K562 (cell line): ENCODE measurements at regions not wholly inside any gene's neighbourhood (a gene's known extent, or its start where the extent isn't known, plus 50 kb on each side); places are given as distances from the start of the nearest gene placed in this dataset.

Experiments
- ATAC-seq: fragments of 200-7000 bp; cut with Tn5 transposase; 3 replicates; pipeline ENCODE4 v1.9.1; 2020; ENCODE audit warnings: moderate library complexity
- BruUV-seq: library from RNA; stranded (reverse); fragments of 400-500 nt; replicated peaks from 2 replicates; lab custom pipeline; 2021; lab: Mats Ljungman, UMichigan
- CTCF ChIA-PET: fragments of 300-600 bp; formaldehyde crosslinking; extraction: SDS; loops from one replicate; lab custom pipeline; 2021; ENCODE audit warnings: low intra/inter-chr PET ratio; lab: Yijun Ruan, JAX
- POLR2A ChIA-PET: fragments of 300-600, 350-650 bp; sonication (Branson Sonifier 250); formaldehyde crosslinking; extraction: SDS; loops from one replicate; lab custom pipeline; 2021; ENCODE audit warnings: antibody characterized with exemption, inconsistent platforms; lab: Yijun Ruan, JAX
- DNase-seq, 4 experiments: peaks; one replicate each; pipeline versions ENCODE4 v3.0.0 to v3.0.0-alpha.2; 2011 to 2018; ENCODE audit warnings: low spot score in 3 of 4, mixed read lengths in 3 of 4; ENCODE audit errors: extremely low read depth in 1 of 4
- FAIRE-seq: peaks from 2 replicates; lab custom pipeline; 2011; peaks lifted over from hg19 to GRCh38; lab: Jason Lieb, UNC
- H2AFZ ChIP-seq: 2 replicates; pipeline ENCODE4 v1.6.0; 2011; ENCODE audit warnings: low read depth, low read length, control low read depth, inconsistent platforms
- H3K27ac ChIP-seq: fragments of 200-600 bp; 3 replicates; pipeline ENCODE4 v1.8.0; 2011; ENCODE audit warnings: low read depth, mild to moderate bottlenecking, control low read depth, inconsistent platforms, low read length, moderate library complexity, mixed read lengths; ENCODE audit errors: extremely low read depth
- H3K27me3 ChIP-seq, 2 experiments: fragments of 300-600 bp in 1 of 2; 2 replicates in 1 of 2; 3 replicates in 1 of 2; pipeline versions ENCODE4 v1.6.0 to v1.8.0; 2011; ENCODE audit warnings: inconsistent platforms in 2 of 2, low read length in 2 of 2, mild to moderate bottlenecking in 1 of 2, mixed read lengths in 1 of 2, moderate library complexity in 1 of 2; ENCODE audit not compliant: control insufficient read depth in 2 of 2, insufficient read depth in 2 of 2
- H3K36me3 ChIP-seq: fragments of 300-600 bp; 3 replicates; pipeline ENCODE4 v1.8.0; 2011; ENCODE audit warnings: mild to moderate bottlenecking, low read length, inconsistent platforms; ENCODE audit not compliant: control insufficient read depth, insufficient read depth
- H3K4me1 ChIP-seq, 2 experiments: fragments of 200-600 bp in 1 of 2; replicated peaks in 1 of 2; 2 replicates in 1 of 2; 3 replicates in 1 of 2; pipeline versions ENCODE4 v1.5.1 to v1.8.0; 2011; ENCODE audit warnings: inconsistent platforms in 2 of 2, low read length in 2 of 2, mild to moderate bottlenecking in 1 of 2, mixed read lengths in 1 of 2, moderate library complexity in 1 of 2; ENCODE audit not compliant: control insufficient read depth in 2 of 2, insufficient read depth in 2 of 2
- H3K4me2 ChIP-seq: 2 replicates; pipeline ENCODE4 v1.6.1; 2011; ENCODE audit warnings: low read length, control low read depth, inconsistent platforms, mixed read lengths; ENCODE audit not compliant: insufficient read depth
- H3K4me3 ChIP-seq: fragments of 200-600 bp; sonication (generic), shearing (Covaris generic); 2 replicates; pipeline ENCODE4 v1.5.1; 2016; ENCODE audit warnings: control low read depth, inconsistent platforms
- H3K79me2 ChIP-seq: fragments of 200-600 bp; 3 replicates; pipeline ENCODE4 v1.8.0; 2011; ENCODE audit warnings: low read length, inconsistent platforms; ENCODE audit not compliant: control insufficient read depth, insufficient read depth
- H3K9ac ChIP-seq, 2 experiments: 2 replicates each; pipeline versions ENCODE4 v1.6.0 to v1.6.1; 2011; ENCODE audit warnings: low read depth in 2 of 2, low read length in 2 of 2, control low read depth in 1 of 2, inconsistent platforms in 1 of 2, mild to moderate bottlenecking in 1 of 2, mixed read lengths in 1 of 2; ENCODE audit not compliant: insufficient read depth in 1 of 2
- H3K9me1 ChIP-seq: one replicate; pipeline ENCODE4 v1.6.0; 2011; ENCODE audit warnings: inconsistent platforms, mild to moderate bottlenecking, low read length, moderate library complexity; ENCODE audit not compliant: control insufficient read depth, insufficient read depth
- H3K9me3 ChIP-seq: replicated peaks from 2 replicates; pipeline ENCODE4 v1.5.1; 2011; ENCODE audit warnings: low read depth, low read length, inconsistent platforms; ENCODE audit not compliant: control insufficient read depth, insufficient read depth
- H4K20me1 ChIP-seq: replicated peaks from 2 replicates; pipeline ENCODE4 v1.6.1; 2011; ENCODE audit warnings: low read length, inconsistent platforms, mixed read lengths; ENCODE audit not compliant: control insufficient read depth, insufficient read depth
- BCL6 ChIP-seq: fragments of 250-450 bp; sonication (Bioruptor Pico); IDR thresholded peaks from 2 replicates; pipeline ENCODE4 v1.4.0; 2020
- CBFA2T2 ChIP-seq: fragments of 450-650 bp; conservative IDR thresholded peaks from 2 replicates; pipeline ENCODE4 v1.6.1; 2017; ENCODE audit warnings: mild to moderate bottlenecking
- CBFB ChIP-seq: sonication (generic); formaldehyde crosslinking; IDR thresholded peaks from 2 replicates; pipeline ENCODE4 v1.4.0; 2020; ENCODE audit warnings: mild to moderate bottlenecking, missing genetic modification reagents
- CSDE1 ChIP-seq, 2 experiments: fragments of 450-650 bp; IDR thresholded peaks; 2 replicates each; pipeline ENCODE4 v1.6.1; 2016; ENCODE audit warnings: mild to moderate bottlenecking in 1 of 2
- ESRRB ChIP-seq: fragments of 250-450 bp; sonication (Bioruptor Pico); IDR thresholded peaks from 2 replicates; pipeline ENCODE4 v1.5.0; 2020; ENCODE audit warnings: mild to moderate bottlenecking, moderate library complexity, borderline replicate concordance
- MBD2 ChIP-seq: sonication (generic); IDR thresholded peaks from 2 replicates; pipeline ENCODE4 v1.6.1; 2016; ENCODE audit warnings: low read depth, borderline replicate concordance
- ZNF12 ChIP-seq: sonication (generic); formaldehyde crosslinking; IDR thresholded peaks from 2 replicates; pipeline ENCODE4 v1.4.0; 2020; ENCODE audit warnings: mild to moderate bottlenecking, missing genetic modification reagents
- ZNF143 ChIP-seq: sonication (generic); formaldehyde crosslinking; IDR thresholded peaks from 2 replicates; pipeline ENCODE4 v1.9.0; 2022; ENCODE audit warnings: mild to moderate bottlenecking, missing genetic modification reagents
- ZNF445 ChIP-seq: fragments of 250-450 bp; sonication (Bioruptor Pico); IDR thresholded peaks from 2 replicates; pipeline ENCODE4 v1.4.0; 2020; ENCODE audit warnings: low read depth, mild to moderate bottlenecking, moderate library complexity
- ZNF586 ChIP-seq: fragments of 450-650 bp; formaldehyde crosslinking; conservative IDR thresholded peaks from 2 replicates; pipeline ENCODE4 v1.4.0; 2020; ENCODE audit warnings: mild to moderate bottlenecking, moderate library complexity
- ZNF699 ChIP-seq: fragments of 250-450 bp; sonication (Bioruptor Pico); IDR thresholded peaks from 2 replicates; pipeline ENCODE4 v1.8.0; 2021; ENCODE audit warnings: mild to moderate bottlenecking, moderate library complexity; ENCODE audit not compliant: insufficient replicate concordance
- WGBS: fragments of 100-300 bp; shearing (Covaris generic); methylation state at CpG from one replicate; pipeline ENCODE4 v1.1.6; 2016; ENCODE audit warnings: low coverage, mixed read lengths; ENCODE audit not compliant: insufficient coverage; ENCODE audit errors: missing lambda C conversion rate; 5-methylcytosine and 5-hydroxymethylcytosine counted together
- in situ Hi-C: fragments of 300-500 bp; cut with MboI; formaldehyde crosslinking; loops from 4 replicates; pipeline ENCODE4 v1.15.0; 2018; ENCODE audit warnings: inconsistent platforms, mixed read lengths
- intact Hi-C: fragments of 100-400 bp; cut with micrococcal nuclease; formaldehyde crosslinking; loops from 2 replicates; pipeline ENCODE4 v1.14.2; 2022
- TF ChIP-seq, protein P1 (sequence below): sonication (generic); formaldehyde crosslinking; IDR thresholded peaks from 2 replicates; pipeline ENCODE4 v1.9.0; 2022; ENCODE audit warnings: mild to moderate bottlenecking, missing genetic modification reagents
- TF ChIP-seq, protein P2 (sequence below), 2 experiments: fragments of 450-650 bp; formaldehyde crosslinking in 1 of 2; IDR thresholded peaks; 2 replicates each; pipeline versions ENCODE4 v1.4.0 to v1.6.1; 2014 to 2020; ENCODE audit warnings: mild to moderate bottlenecking in 2 of 2, borderline replicate concordance in 1 of 2, low read depth in 1 of 2

DNA sequence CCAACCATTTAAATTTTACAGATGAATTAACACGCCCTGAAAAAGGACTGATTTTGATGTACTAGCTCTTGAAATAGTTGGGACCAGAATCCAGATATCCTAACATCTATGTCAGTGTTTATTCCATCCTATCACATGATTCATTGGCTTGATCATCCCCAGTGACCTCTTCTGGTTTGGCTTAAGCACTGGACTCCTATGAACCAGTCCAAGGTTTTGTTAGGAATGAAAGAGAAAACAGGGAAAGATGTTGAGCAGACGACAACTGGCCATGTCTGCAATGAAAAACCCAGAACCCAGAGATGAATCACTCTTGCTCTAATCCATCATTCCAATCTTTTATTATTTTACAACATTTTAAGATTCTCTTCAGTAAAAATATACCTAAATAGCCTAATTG lies 1080.9 kb downstream of the SORCS1 start:
- H3K4me3 ChIP-seq: no peak overlapping the region
- H3K79me2 ChIP-seq: no peaks in the 10 kb centered on the region
- DNase-seq (no peak), FAIRE-seq (no peak), ATAC-seq (no peak)
- no peaks in the 10 kb centered on the region for H3K9me1 ChIP-seq
- no peak overlapping the region for H3K9ac ChIP-seq
- no peaks in the 10 kb centered on the region for H3K9me3 ChIP-seq
- H3K27me3 ChIP-seq: no peaks in the 10 kb centered on the region
- no peak overlapping the region for H3K27ac ChIP-seq
- in situ Hi-C loops (no loop called here), intact Hi-C loops (no loop called here)
- no peaks in the 10 kb centered on the region for H3K4me1 ChIP-seq
- 4% methylated on average over 2 of the region's 2 CpGs for WGBS
- H4K20me1 ChIP-seq: no peaks in the 10 kb centered on the region
- H2AFZ ChIP-seq: no peak overlapping the region
- H3K4me2 ChIP-seq: no peak overlapping the region
- ChIA-PET POLR2A (no interaction called here), CTCF (interaction anchor here (0.5 kb wide), 1 partner anchor 12 kb away, joined by 3 read pairs; no protein-coding TSS in a partner anchor)
- no TSS peak for BruUV-seq
- H3K36me3 ChIP-seq: no peaks in the 10 kb centered on the region
- TF ChIP-seq ZNF699 (CRISPR knock-in tag): no peak
- TF ChIP-seq ZNF586 (CRISPR knock-in tag): no peak
- no peak for TF ChIP-seq MBD2
- TF ChIP-seq CSDE1 (IDR thresholded peaks at IDR 0.05): no peak
- no peak for TF ChIP-seq BCL6 (CRISPR knock-in tag)
- no peak for TF ChIP-seq ESRRB (CRISPR knock-in tag)
- TF ChIP-seq ZNF143 (CRISPR knock-in tag): no peak
- TF ChIP-seq, protein P1, sequence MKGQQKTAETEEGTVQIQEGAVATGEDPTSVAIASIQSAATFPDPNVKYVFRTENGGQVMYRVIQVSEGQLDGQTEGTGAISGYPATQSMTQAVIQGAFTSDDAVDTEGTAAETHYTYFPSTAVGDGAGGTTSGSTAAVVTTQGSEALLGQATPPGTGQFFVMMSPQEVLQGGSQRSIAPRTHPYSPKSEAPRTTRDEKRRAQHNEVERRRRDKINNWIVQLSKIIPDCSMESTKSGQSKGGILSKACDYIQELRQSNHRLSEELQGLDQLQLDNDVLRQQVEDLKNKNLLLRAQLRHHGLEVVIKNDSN (CRISPR knock-in tag): no peak
- no peak for TF ChIP-seq ZNF445
- TF ChIP-seq, protein P2, sequence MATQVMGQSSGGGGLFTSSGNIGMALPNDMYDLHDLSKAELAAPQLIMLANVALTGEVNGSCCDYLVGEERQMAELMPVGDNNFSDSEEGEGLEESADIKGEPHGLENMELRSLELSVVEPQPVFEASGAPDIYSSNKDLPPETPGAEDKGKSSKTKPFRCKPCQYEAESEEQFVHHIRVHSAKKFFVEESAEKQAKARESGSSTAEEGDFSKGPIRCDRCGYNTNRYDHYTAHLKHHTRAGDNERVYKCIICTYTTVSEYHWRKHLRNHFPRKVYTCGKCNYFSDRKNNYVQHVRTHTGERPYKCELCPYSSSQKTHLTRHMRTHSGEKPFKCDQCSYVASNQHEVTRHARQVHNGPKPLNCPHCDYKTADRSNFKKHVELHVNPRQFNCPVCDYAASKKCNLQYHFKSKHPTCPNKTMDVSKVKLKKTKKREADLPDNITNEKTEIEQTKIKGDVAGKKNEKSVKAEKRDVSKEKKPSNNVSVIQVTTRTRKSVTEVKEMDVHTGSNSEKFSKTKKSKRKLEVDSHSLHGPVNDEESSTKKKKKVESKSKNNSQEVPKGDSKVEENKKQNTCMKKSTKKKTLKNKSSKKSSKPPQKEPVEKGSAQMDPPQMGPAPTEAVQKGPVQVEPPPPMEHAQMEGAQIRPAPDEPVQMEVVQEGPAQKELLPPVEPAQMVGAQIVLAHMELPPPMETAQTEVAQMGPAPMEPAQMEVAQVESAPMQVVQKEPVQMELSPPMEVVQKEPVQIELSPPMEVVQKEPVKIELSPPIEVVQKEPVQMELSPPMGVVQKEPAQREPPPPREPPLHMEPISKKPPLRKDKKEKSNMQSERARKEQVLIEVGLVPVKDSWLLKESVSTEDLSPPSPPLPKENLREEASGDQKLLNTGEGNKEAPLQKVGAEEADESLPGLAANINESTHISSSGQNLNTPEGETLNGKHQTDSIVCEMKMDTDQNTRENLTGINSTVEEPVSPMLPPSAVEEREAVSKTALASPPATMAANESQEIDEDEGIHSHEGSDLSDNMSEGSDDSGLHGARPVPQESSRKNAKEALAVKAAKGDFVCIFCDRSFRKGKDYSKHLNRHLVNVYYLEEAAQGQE (IDR thresholded peaks at IDR 0.05; ENCODE audit: borderline replicate concordance): no peak
- TF ChIP-seq, protein P2 (CRISPR knock-in tag; IDR thresholded peaks at IDR 0.05; ENCODE audit: low read depth): no peak
- TF ChIP-seq CBFB: no peak
- TF ChIP-seq CBFA2T2: no peak
- no peak for TF ChIP-seq ZNF12 (CRISPR knock-in tag)
